Ovary (tissue), 3 donors: ENCODE measurements at regions not wholly inside any gene's neighbourhood (a gene's known extent, or its start where the extent isn't known, plus 50 kb on each side); places are given as distances from the start of the nearest gene placed in this dataset.

Source experiments
- POLR2A ChIP-seq: fragments of 450-650 bp; IDR thresholded peaks from one replicate; pipeline ENCODE4 v1.6.1; 2017; ENCODE audit warnings: antibody characterized with exemption, mild to moderate bottlenecking, moderate library complexity
- TF ChIP-seq, protein P1 (sequence below), 3 donors: fragments of 450-650 bp in 2 of 3; fragments of 200-600 bp in 1 of 3; IDR thresholded peaks; one replicate each; pipeline versions ENCODE4 v1.5.1 to v1.8.0; 2016 to 2022; ENCODE audit warnings: antibody characterized with exemption in 3 of 3, mild to moderate bottlenecking in 1 of 3
- donor health status: DM: no; HTN: no; CAD: no.

- TF ChIP-seq, protein P1, sequence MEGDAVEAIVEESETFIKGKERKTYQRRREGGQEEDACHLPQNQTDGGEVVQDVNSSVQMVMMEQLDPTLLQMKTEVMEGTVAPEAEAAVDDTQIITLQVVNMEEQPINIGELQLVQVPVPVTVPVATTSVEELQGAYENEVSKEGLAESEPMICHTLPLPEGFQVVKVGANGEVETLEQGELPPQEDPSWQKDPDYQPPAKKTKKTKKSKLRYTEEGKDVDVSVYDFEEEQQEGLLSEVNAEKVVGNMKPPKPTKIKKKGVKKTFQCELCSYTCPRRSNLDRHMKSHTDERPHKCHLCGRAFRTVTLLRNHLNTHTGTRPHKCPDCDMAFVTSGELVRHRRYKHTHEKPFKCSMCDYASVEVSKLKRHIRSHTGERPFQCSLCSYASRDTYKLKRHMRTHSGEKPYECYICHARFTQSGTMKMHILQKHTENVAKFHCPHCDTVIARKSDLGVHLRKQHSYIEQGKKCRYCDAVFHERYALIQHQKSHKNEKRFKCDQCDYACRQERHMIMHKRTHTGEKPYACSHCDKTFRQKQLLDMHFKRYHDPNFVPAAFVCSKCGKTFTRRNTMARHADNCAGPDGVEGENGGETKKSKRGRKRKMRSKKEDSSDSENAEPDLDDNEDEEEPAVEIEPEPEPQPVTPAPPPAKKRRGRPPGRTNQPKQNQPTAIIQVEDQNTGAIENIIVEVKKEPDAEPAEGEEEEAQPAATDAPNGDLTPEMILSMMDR (IDR thresholded peaks at IDR 0.05) = no peak
- TF ChIP-seq POLR2A = no peak
These were observed 579.6 kb downstream of the USP25 start for GRCh38 chr21:16309250-16309971.
